IMR-90 (cell line): ENCODE measurements at regions not wholly inside any gene's neighbourhood (a gene's known extent, or its start where the extent isn't known, plus 50 kb on each side); places are given as distances from the start of the nearest gene placed in this dataset.

Source experiments
- ATAC-seq: fragments of 200-7000 bp; cut with Tn5 transposase; 2 replicates; pipeline ENCODE4 v1.9.1; 2020; ENCODE audit warnings: low read depth, mild to moderate bottlenecking, moderate library complexity
- BruUV-seq: library from RNA; stranded (reverse); fragments of 400-500 nt; replicated peaks from 2 replicates; lab custom pipeline; 2021; lab: Mats Ljungman, UMichigan
- CTCF ChIA-PET: fragments of 300-600 bp; formaldehyde crosslinking; extraction: SDS; loops from one replicate; lab custom pipeline; 2021; ENCODE audit warnings: antibody characterized with exemption; lab: Yijun Ruan, JAX
- POLR2A ChIA-PET: fragments of 300-600 bp; sonication (Branson Sonifier 250); formaldehyde crosslinking; loops from one replicate; lab custom pipeline; 2022; ENCODE audit warnings: antibody characterized with exemption; ENCODE audit not compliant: unreplicated experiment; lab: Charles Lee
- DNase-seq: peaks from one replicate; pipeline ENCODE4 v3.0.0; 2013
- H2AFZ ChIP-seq: replicated peaks from 2 replicates; pipeline ENCODE3; 2013; ENCODE audit warnings: low read length, mild to moderate bottlenecking; ENCODE audit not compliant: poor library complexity
- H2AK5ac ChIP-seq: 2 replicates; pipeline ENCODE4 v1.6.1; 2013; ENCODE audit warnings: low read depth, low read length, inconsistent platforms
- H2AK9ac ChIP-seq: replicated peaks from 2 replicates; pipeline ENCODE3; 2013; ENCODE audit warnings: mild to moderate bottlenecking, low read depth, low read length, moderate library complexity; ENCODE audit not compliant: poor library complexity
- H2BK120ac ChIP-seq: 2 replicates; pipeline ENCODE4 v1.6.1; 2013; ENCODE audit warnings: low read depth, low read length, inconsistent platforms
- H2BK15ac ChIP-seq: 3 replicates; pipeline ENCODE4 v1.6.1; 2013; ENCODE audit warnings: low read depth, low read length, inconsistent platforms
- H2BK20ac ChIP-seq: 2 replicates; pipeline ENCODE4 v1.6.1; 2013; ENCODE audit warnings: low read depth, mild to moderate bottlenecking, inconsistent platforms, low read length, moderate library complexity
- H2BK5ac ChIP-seq: 2 replicates; pipeline ENCODE4 v1.6.1; 2013; ENCODE audit warnings: mild to moderate bottlenecking, low read depth, low read length, inconsistent platforms; ENCODE audit not compliant: poor library complexity, severe bottlenecking
- H3K14ac ChIP-seq: replicated peaks from 2 replicates; pipeline ENCODE4 v1.6.1; 2013; ENCODE audit warnings: low read depth, low read length, inconsistent platforms
- H3K18ac ChIP-seq: 2 replicates; pipeline ENCODE4 v1.6.1; 2013; ENCODE audit warnings: low read depth, low read length, control low read depth
- H3K23ac ChIP-seq: 2 replicates; pipeline ENCODE4 v1.6.1; 2013; ENCODE audit warnings: low read depth, low read length, inconsistent platforms
- H3K27ac ChIP-seq: 2 replicates; pipeline ENCODE4 v1.5.1; 2013; ENCODE audit warnings: mild to moderate bottlenecking, control low read depth, low read length; ENCODE audit not compliant: insufficient read depth
- H3K27me3 ChIP-seq: 2 replicates; pipeline ENCODE4 v1.6.1; 2013; ENCODE audit warnings: low read length; ENCODE audit not compliant: control insufficient read depth, insufficient read depth
- H3K36me3 ChIP-seq: 2 replicates; pipeline ENCODE4 v1.6.1; 2013; ENCODE audit warnings: low read length, mixed read lengths; ENCODE audit not compliant: control insufficient read depth, insufficient read depth
- H3K4ac ChIP-seq: 2 replicates; pipeline ENCODE4 v1.6.1; 2013; ENCODE audit warnings: low read depth, low read length, inconsistent platforms
- H3K4me1 ChIP-seq: 2 replicates; pipeline ENCODE4 v1.6.1; 2013; ENCODE audit warnings: low read length, mixed read lengths; ENCODE audit not compliant: control insufficient read depth, insufficient read depth
- H3K4me2 ChIP-seq: 2 replicates; pipeline ENCODE4 v1.6.1; 2013; ENCODE audit warnings: low read depth, mild to moderate bottlenecking, control low read depth, low read length, moderate library complexity
- H3K4me3 ChIP-seq: 2 replicates; pipeline ENCODE4 v1.5.1; 2013; ENCODE audit warnings: low read depth, mild to moderate bottlenecking, control low read depth, low read length, moderate library complexity; ENCODE audit not compliant: insufficient read depth
- H3K56ac ChIP-seq: 2 replicates; pipeline ENCODE4 v1.6.1; 2013; ENCODE audit warnings: low read length, inconsistent platforms; ENCODE audit not compliant: insufficient read depth; ENCODE audit errors: extremely low read depth
- H3K79me1 ChIP-seq, 2 experiments: 2 replicates each; pipeline ENCODE4 v1.6.1; 2013; ENCODE audit warnings: low read length in 2 of 2, inconsistent platforms in 1 of 2, low read depth in 1 of 2
- H3K9ac ChIP-seq: 2 replicates; pipeline ENCODE4 v1.6.1; 2013; ENCODE audit warnings: low read depth, low read length, control low read depth
- H3K9me1 ChIP-seq: 2 replicates; pipeline ENCODE4 v1.6.1; 2013; ENCODE audit warnings: low read length, inconsistent platforms; ENCODE audit not compliant: insufficient read depth
- H3K9me3 ChIP-seq: 2 replicates; pipeline ENCODE4 v1.6.1; 2013; ENCODE audit warnings: low read length; ENCODE audit not compliant: control insufficient read depth, insufficient read depth
- H4K20me1 ChIP-seq: 2 replicates; pipeline ENCODE4 v1.6.1; 2013; ENCODE audit warnings: low read length, inconsistent platforms; ENCODE audit not compliant: insufficient read depth
- H4K5ac ChIP-seq: 2 replicates; pipeline ENCODE4 v1.6.1; 2013; ENCODE audit warnings: mild to moderate bottlenecking, low read depth, low read length, control low read depth
- H4K8ac ChIP-seq, 2 experiments: 2 replicates each; pipeline ENCODE4 v1.6.1; 2013; ENCODE audit warnings: low read depth in 2 of 2, low read length in 2 of 2, control low read depth in 1 of 2, inconsistent platforms in 1 of 2
- H4K91ac ChIP-seq: 2 replicates; pipeline ENCODE4 v1.6.1; 2013; ENCODE audit warnings: low read depth, low read length, inconsistent platforms; ENCODE audit not compliant: insufficient read depth
- BHLHE40 ChIP-seq: fragments of 150-350 bp; IDR thresholded peaks from 2 replicates; pipeline ENCODE4 v1.6.1; 2016; ENCODE audit warnings: mild to moderate bottlenecking, low read depth, low read length
- CEBPB ChIP-seq: IDR thresholded peaks from 2 replicates; pipeline ENCODE4 v1.6.1; 2012; ENCODE audit warnings: low read depth, low read length, improper control_type of control experiment
- CHD1 ChIP-seq: IDR thresholded peaks from 2 replicates; pipeline ENCODE4 v1.6.1; 2012; ENCODE audit warnings: low read depth, low read length, improper control_type of control experiment
- FOS ChIP-seq: fragments of 150-350 bp; IDR thresholded peaks from 2 replicates; pipeline ENCODE4 v1.6.1; 2016; ENCODE audit warnings: low read depth, low read length
- MAFK ChIP-seq: IDR thresholded peaks from 2 replicates; pipeline ENCODE4 v1.6.1; 2012; ENCODE audit warnings: low read depth, low read length, improper control_type of control experiment
- MAZ ChIP-seq: IDR thresholded peaks from 2 replicates; pipeline ENCODE4 v1.6.1; 2012; ENCODE audit warnings: low read depth, mild to moderate bottlenecking, low read length, improper control_type of control experiment, moderate library complexity, borderline replicate concordance
- MXI1 ChIP-seq: IDR thresholded peaks from 2 replicates; pipeline ENCODE4 v1.6.1; 2012; ENCODE audit warnings: low read depth, mild to moderate bottlenecking, low read length, moderate library complexity, borderline replicate concordance
- POLR2A ChIP-seq: IDR thresholded peaks from 2 replicates; pipeline ENCODE4 v1.6.1; 2012; ENCODE audit warnings: mild to moderate bottlenecking, low read depth, low read length
- RAD21 ChIP-seq: IDR thresholded peaks from 2 replicates; pipeline ENCODE4 v1.6.1; 2012; ENCODE audit warnings: low read length, improper control_type of control experiment
- RCOR1 ChIP-seq: IDR thresholded peaks from 2 replicates; pipeline ENCODE4 v1.6.1; 2012; ENCODE audit warnings: mild to moderate bottlenecking, low read length, improper control_type of control experiment; ENCODE audit not compliant: insufficient replicate concordance
- RFX5 ChIP-seq: IDR thresholded peaks from 2 replicates; pipeline ENCODE4 v1.8.0; 2012; ENCODE audit warnings: low read depth, mild to moderate bottlenecking, low read length, moderate library complexity
- SMC3 ChIP-seq: fragments of 150-350 bp; IDR thresholded peaks from 2 replicates; pipeline ENCODE4 v1.6.1; 2016; ENCODE audit warnings: low read depth, mild to moderate bottlenecking, antibody characterized with exemption, low read length, moderate library complexity
- WGBS, 2 experiments: methylation state at CpG; one replicate each; pipeline versions ENCODE4 v1.1.5 to v1.1.7; 2013; ENCODE audit warnings: missing lambda C conversion rate in 2 of 2; ENCODE audit not compliant: insufficient read length in 1 of 2; ENCODE audit errors: extremely low coverage in 2 of 2; 5-methylcytosine and 5-hydroxymethylcytosine counted together
- dilution Hi-C: fragments of 300-500 bp; cut with HindIII; formaldehyde crosslinking; loops from one replicate; pipeline ENCODE4 v1.14.3; 2018; ENCODE audit warnings: low sequenced_read_pairs; ENCODE audit not compliant: unreplicated experiment
- in situ Hi-C: fragments of 300-500 bp; cut with MboI; formaldehyde crosslinking; loops from 3 replicates; pipeline ENCODE4 v1.14.3; 2019; ENCODE audit warnings: low sequenced_read_pairs, inconsistent platforms, mixed read lengths
- intact Hi-C: fragments of 100-400 bp; cut with micrococcal nuclease; formaldehyde crosslinking; loops from 2 replicates; pipeline ENCODE4 v1.10.0; 2022
- TF ChIP-seq, protein P1 (sequence below): fragments of 150-350 bp; IDR thresholded peaks from 2 replicates; pipeline ENCODE4 v1.6.1; 2016; ENCODE audit warnings: low read depth, mild to moderate bottlenecking, low read length, moderate library complexity, borderline replicate concordance
- TF ChIP-seq, protein P2 (sequence below): fragments of 150-350 bp; IDR thresholded peaks from 2 replicates; pipeline ENCODE4 v1.6.1; 2017; ENCODE audit warnings: mild to moderate bottlenecking, antibody characterized with exemption, low read length, low read depth
- TF ChIP-seq, protein P3 (sequence below): conservative IDR thresholded peaks from 2 replicates; pipeline ENCODE4 v1.5.1; 2012; ENCODE audit warnings: mild to moderate bottlenecking, low read depth, low read length, improper control_type of control experiment

DNA sequence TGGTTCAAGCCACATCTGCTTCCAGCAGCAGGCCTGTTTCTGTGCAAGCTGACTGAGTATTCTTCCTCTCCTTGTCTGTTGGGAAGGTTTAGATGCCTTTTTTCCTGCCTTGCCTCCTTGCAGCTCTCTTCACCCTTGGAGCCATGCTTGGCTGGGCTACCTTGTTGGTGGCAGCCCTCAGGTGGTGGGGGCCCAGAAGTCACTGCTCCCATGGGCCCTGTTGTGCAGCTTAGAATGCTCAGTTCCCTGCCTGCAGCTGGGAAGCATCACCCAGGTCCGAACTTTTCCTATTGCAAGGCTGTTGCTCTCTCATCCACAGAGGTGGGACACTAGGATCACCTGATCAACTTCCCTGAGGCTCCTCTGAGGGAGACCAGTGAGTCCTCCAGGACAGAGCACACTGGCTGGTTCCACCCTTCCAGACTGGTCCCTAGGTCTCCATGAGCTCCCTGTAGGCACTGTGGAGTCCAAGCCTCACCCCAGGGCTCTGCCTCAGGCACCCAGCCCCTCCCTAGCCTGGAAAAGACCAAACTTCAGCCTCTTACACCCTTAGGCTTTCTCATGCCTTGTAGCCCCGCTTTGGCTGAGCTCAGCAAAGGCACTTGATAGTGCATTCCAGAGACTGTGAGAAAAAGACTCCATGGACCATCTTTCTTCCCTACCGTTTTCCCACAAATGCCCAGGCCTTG lies 219.3 kb upstream of the SH3BP4 start:
- H2BK15ac ChIP-seq, result no peak overlapping the region
- H3K18ac ChIP-seq, result no peak overlapping the region
- no peak overlapping the region for H3K4ac ChIP-seq
- no peak overlapping the region for H4K5ac ChIP-seq
- H2BK5ac ChIP-seq, result no peak overlapping the region
- H3K23ac ChIP-seq, result no peak overlapping the region
- CTCF ChIA-PET, result interaction anchor here (0.6 kb wide), 1 partner anchor 61 kb away, joined by 3 read pairs; no protein-coding TSS in a partner anchor
- H3K79me1 ChIP-seq, result no peaks in the 10 kb centered on the region
- H2BK20ac ChIP-seq, result no peak overlapping the region
- no peak overlapping the region for H3K14ac ChIP-seq
- no peak overlapping the region for H3K9ac ChIP-seq
- POLR2A ChIA-PET, result no interaction called here
- H4K8ac ChIP-seq, result no peak overlapping the region
- H3K4me2 ChIP-seq, result no peak overlapping the region
- no peaks in the 10 kb centered on the region for H3K27me3 ChIP-seq
- H3K4me1 ChIP-seq, result no peaks in the 10 kb centered on the region
- no peak for ATAC-seq
- H3K36me3 ChIP-seq, result no peaks in the 10 kb centered on the region
- H4K20me1 ChIP-seq, result no peaks in the 10 kb centered on the region
- intact Hi-C loops, result no loop called here
- H4K91ac ChIP-seq, result no peak overlapping the region
- no peak overlapping the region for H3K4me3 ChIP-seq
- H2AFZ ChIP-seq, result no peak overlapping the region
- no peak overlapping the region for H3K56ac ChIP-seq
- BruUV-seq, result no TSS peak
- H2AK5ac ChIP-seq, result no peak overlapping the region
- H3K9me3 ChIP-seq, result peaks cover 3% of the 10 kb centered on the region
- H3K9me1 ChIP-seq, result no peaks in the 10 kb centered on the region
- no peak for DNase-seq
- dilution Hi-C loops, result no loop called here
- no peak overlapping the region for H2AK9ac ChIP-seq
- TF ChIP-seq BHLHE40, result no peak
- no peak for TF ChIP-seq RAD21
- no peak for TF ChIP-seq POLR2A
- TF ChIP-seq RCOR1, result no peak
- TF ChIP-seq SMC3, result no peak
- TF ChIP-seq CHD1, result no peak
- TF ChIP-seq FOS, result no peak
- TF ChIP-seq, protein P1, sequence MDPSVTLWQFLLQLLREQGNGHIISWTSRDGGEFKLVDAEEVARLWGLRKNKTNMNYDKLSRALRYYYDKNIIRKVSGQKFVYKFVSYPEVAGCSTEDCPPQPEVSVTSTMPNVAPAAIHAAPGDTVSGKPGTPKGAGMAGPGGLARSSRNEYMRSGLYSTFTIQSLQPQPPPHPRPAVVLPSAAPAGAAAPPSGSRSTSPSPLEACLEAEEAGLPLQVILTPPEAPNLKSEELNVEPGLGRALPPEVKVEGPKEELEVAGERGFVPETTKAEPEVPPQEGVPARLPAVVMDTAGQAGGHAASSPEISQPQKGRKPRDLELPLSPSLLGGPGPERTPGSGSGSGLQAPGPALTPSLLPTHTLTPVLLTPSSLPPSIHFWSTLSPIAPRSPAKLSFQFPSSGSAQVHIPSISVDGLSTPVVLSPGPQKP, result no peak
- TF ChIP-seq, protein P2, sequence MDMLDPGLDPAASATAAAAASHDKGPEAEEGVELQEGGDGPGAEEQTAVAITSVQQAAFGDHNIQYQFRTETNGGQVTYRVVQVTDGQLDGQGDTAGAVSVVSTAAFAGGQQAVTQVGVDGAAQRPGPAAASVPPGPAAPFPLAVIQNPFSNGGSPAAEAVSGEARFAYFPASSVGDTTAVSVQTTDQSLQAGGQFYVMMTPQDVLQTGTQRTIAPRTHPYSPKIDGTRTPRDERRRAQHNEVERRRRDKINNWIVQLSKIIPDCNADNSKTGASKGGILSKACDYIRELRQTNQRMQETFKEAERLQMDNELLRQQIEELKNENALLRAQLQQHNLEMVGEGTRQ, result no peak
- no peak for TF ChIP-seq MXI1
- no peak for TF ChIP-seq RFX5
- TF ChIP-seq, protein P3, sequence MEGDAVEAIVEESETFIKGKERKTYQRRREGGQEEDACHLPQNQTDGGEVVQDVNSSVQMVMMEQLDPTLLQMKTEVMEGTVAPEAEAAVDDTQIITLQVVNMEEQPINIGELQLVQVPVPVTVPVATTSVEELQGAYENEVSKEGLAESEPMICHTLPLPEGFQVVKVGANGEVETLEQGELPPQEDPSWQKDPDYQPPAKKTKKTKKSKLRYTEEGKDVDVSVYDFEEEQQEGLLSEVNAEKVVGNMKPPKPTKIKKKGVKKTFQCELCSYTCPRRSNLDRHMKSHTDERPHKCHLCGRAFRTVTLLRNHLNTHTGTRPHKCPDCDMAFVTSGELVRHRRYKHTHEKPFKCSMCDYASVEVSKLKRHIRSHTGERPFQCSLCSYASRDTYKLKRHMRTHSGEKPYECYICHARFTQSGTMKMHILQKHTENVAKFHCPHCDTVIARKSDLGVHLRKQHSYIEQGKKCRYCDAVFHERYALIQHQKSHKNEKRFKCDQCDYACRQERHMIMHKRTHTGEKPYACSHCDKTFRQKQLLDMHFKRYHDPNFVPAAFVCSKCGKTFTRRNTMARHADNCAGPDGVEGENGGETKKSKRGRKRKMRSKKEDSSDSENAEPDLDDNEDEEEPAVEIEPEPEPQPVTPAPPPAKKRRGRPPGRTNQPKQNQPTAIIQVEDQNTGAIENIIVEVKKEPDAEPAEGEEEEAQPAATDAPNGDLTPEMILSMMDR, result no peak
- TF ChIP-seq MAZ, result no peak
- no peak for TF ChIP-seq MAFK
- TF ChIP-seq CEBPB, result no peak
- 100% methylated on average over 1 of the region's 3 CpGs; no CpG with 5 or more reads in 1 of the 2 experiments for WGBS, 2 experiments
- in situ Hi-C loops, result no loop called here
- H2BK120ac ChIP-seq, result no peak overlapping the region
- H3K27ac ChIP-seq, result no peak overlapping the region
